BLaER1 treated with 17β-estradiol and CSF1 and Interleukin-3, amounts not matched to agents 10 nM and 100 nM (cell line): ENCODE measurements at regions not wholly inside any gene's neighbourhood (a gene's known extent, or its start where the extent isn't known, plus 50 kb on each side); places are given as distances from the start of the nearest gene placed in this dataset.

ENCODE experiments used
- H3K27ac ChIP-seq, 11 experiments: shearing (Covaris generic); formaldehyde crosslinking; 2 replicates each; pipeline ENCODE4 v1.8.1; 2022
- H3K27me3 ChIP-seq, 11 experiments: shearing (Covaris generic); formaldehyde crosslinking; 2 replicates each; pipeline ENCODE4 v1.8.1; 2022
- H3K36me3 ChIP-seq, 11 experiments: shearing (Covaris generic); formaldehyde crosslinking; 2 replicates each; pipeline ENCODE4 v1.8.1; 2022
- H3K4me1 ChIP-seq, 10 experiments: shearing (Covaris generic); formaldehyde crosslinking; 2 replicates each; pipeline ENCODE4 v1.8.1; 2022
- H3K4me2 ChIP-seq, 11 experiments: shearing (Covaris generic); formaldehyde crosslinking; 2 replicates each; pipeline ENCODE4 v1.8.1; 2022
- H3K4me3 ChIP-seq, 10 experiments: shearing (Covaris generic); formaldehyde crosslinking; 2 replicates each; pipeline ENCODE4 v1.8.1; 2022
- H3K9ac ChIP-seq, 11 experiments: shearing (Covaris generic); formaldehyde crosslinking; 2 replicates each; pipeline ENCODE4 v1.8.1; 2022
- H3K9me3 ChIP-seq, 11 experiments: shearing (Covaris generic); formaldehyde crosslinking; replicated peaks in 1 of 11; 2 replicates each; pipeline ENCODE4 v1.8.1; 2022
- H4K20me1 ChIP-seq, 11 experiments: shearing (Covaris generic); formaldehyde crosslinking; 2 replicates each; pipeline ENCODE4 v1.8.1; 2022
- Cebpa-rat ChIP-seq, 11 experiments: shearing (Covaris generic); IDR thresholded peaks; 2 replicates each; pipeline ENCODE4 v1.8.1; 2022

- no peak overlapping the region for H3K27ac ChIP-seq
- peaks cover 0 to 8% (median 0%) of the 10 kb centered on the region in 10 experiments; a peak in 2 of 20 replicates for H3K4me1 ChIP-seq
- TF ChIP-seq Cebpa-rat (IDR thresholded peaks at IDR 0.05): no peak
- H3K9ac ChIP-seq: no peak overlapping the region
- H4K20me1 ChIP-seq: no peaks in the 10 kb centered on the region
- no peak overlapping the region for H3K4me3 ChIP-seq
- H3K4me2 ChIP-seq: no peak overlapping the region
- H3K36me3 ChIP-seq: no peaks in the 10 kb centered on the region
- no peaks in the 10 kb centered on the region for H3K27me3 ChIP-seq
- peaks cover 0 to 7% (median 0%) of the 10 kb centered on the region in 11 experiments; a peak in 2 of 22 replicates for H3K9me3 ChIP-seq
These were observed 224.8 kb downstream of the SOCS6 start for GRCh38 chr18:70513502-70514171.

- Histone ChIP-seq H4K20me1 (no peaks in the 10 kb centered on the region), H3K36me3 (no peaks in the 10 kb centered on the region), H3K4me3 (no peak overlapping the region), H3K4me2 (no peak overlapping the region), H3K27me3 (no peaks in the 10 kb centered on the region), H3K27ac (no peak overlapping the region), H3K9ac (no peak overlapping the region), H3K9me3 (peaks cover 0 to 7% (median 0%) of the 10 kb centered on the region in 11 experiments; a peak in 2 of 22 replicates), H3K4me1 (0 out of 20 replicates have a peak, but pooled peaks cover 0 to 2% (median 0%) of the 10 kb centered on the region in 10 experiments)
- no peak for TF ChIP-seq Cebpa-rat (IDR thresholded peaks at IDR 0.05)
These were observed 219.1 kb downstream of the SOCS6 start for GRCh38 chr18:70507970-70508369.

- Histone ChIP-seq H3K9ac (no peak overlapping the region), H3K27me3 (no peaks in the 10 kb centered on the region), H4K20me1 (no peaks in the 10 kb centered on the region), H3K9me3 (peaks cover 0 to 7% (median 0%) of the 10 kb centered on the region in 11 experiments; a peak in 2 of 22 replicates), H3K4me2 (no peak overlapping the region), H3K27ac (no peak overlapping the region), H3K36me3 (no peaks in the 10 kb centered on the region), H3K4me3 (no peak overlapping the region), H3K4me1 (0 out of 20 replicates have a peak, but pooled peaks cover 0 to 4% (median 0%) of the 10 kb centered on the region in 10 experiments)
- no peak for TF ChIP-seq Cebpa-rat (IDR thresholded peaks at IDR 0.05)
These were observed 217.7 kb downstream of the SOCS6 start for GRCh38 chr18:70506511-70506910.

- no peak overlapping the region for H3K4me3 ChIP-seq
- no peaks in the 10 kb centered on the region for H3K9me3 ChIP-seq
- H3K4me2 ChIP-seq: peak overlapping the region in 2 of 11 experiments; percentile 1 to 20; a peak in 2 of 22 replicates
- H3K4me1 ChIP-seq: peaks cover 7 to 24% (median 19%) of the 10 kb centered on the region in 10 experiments; a peak in 19 of 20 replicates
- no peaks in the 10 kb centered on the region for H3K36me3 ChIP-seq
- no peak overlapping the region for H3K9ac ChIP-seq
- no peaks in the 10 kb centered on the region for H3K27me3 ChIP-seq
- no peak overlapping the region for H3K27ac ChIP-seq
- no peak for TF ChIP-seq Cebpa-rat (IDR thresholded peaks at IDR 0.05)
- H4K20me1 ChIP-seq: no peaks in the 10 kb centered on the region
These were observed 214.2 kb downstream of the SOCS6 start for GRCh38 chr18:70503060-70503459.

GRCh38 chr18:70501358-70501757 is 212.5 kb downstream of the SOCS6 start:
- Histone ChIP-seq H4K20me1 (no peaks in the 10 kb centered on the region), H3K9ac (no peak overlapping the region), H3K36me3 (no peaks in the 10 kb centered on the region), H3K4me1 (peaks cover 7 to 26% (median 21%) of the 10 kb centered on the region in 10 experiments; a peak in 19 of 20 replicates), H3K4me3 (no peak overlapping the region), H3K4me2 (no peak overlapping the region), H3K9me3 (no peaks in the 10 kb centered on the region), H3K27ac (no peak overlapping the region), H3K27me3 (no peaks in the 10 kb centered on the region)
- TF ChIP-seq Cebpa-rat (IDR thresholded peaks at IDR 0.05): no peak

- H4K20me1 ChIP-seq: no peaks in the 10 kb centered on the region
- no peaks in the 10 kb centered on the region for H3K27me3 ChIP-seq
- H3K27ac ChIP-seq: no peak overlapping the region
- TF ChIP-seq Cebpa-rat (IDR thresholded peaks at IDR 0.05): no peak
- H3K4me1 ChIP-seq: peaks cover 7 to 26% (median 21%) of the 10 kb centered on the region in 10 experiments; a peak in 19 of 20 replicates
- H3K4me3 ChIP-seq: no peak overlapping the region
- no peaks in the 10 kb centered on the region for H3K36me3 ChIP-seq
- H3K4me2 ChIP-seq: no peak overlapping the region
- no peaks in the 10 kb centered on the region for H3K9me3 ChIP-seq
- H3K9ac ChIP-seq: no peak overlapping the region
These were observed 211.9 kb downstream of the SOCS6 start for GRCh38 chr18:70500748-70501147.

GRCh38 chr18:70499218-70499691 is 210.4 kb downstream of the SOCS6 start:
- H4K20me1 ChIP-seq: no peaks in the 10 kb centered on the region
- H3K9me3 ChIP-seq: no peaks in the 10 kb centered on the region
- H3K36me3 ChIP-seq: no peaks in the 10 kb centered on the region
- TF ChIP-seq Cebpa-rat (IDR thresholded peaks at IDR 0.05): no peak
- peak overlapping the region; percentile 70 to 85 (median 79) for H3K4me2 ChIP-seq
- H3K4me1 ChIP-seq: peaks cover 7 to 26% (median 21%) of the 10 kb centered on the region in 10 experiments; a peak in 19 of 20 replicates
- no peaks in the 10 kb centered on the region for H3K27me3 ChIP-seq
- peak overlapping the region in 10 of 11 experiments; percentile 42 to 77 (median 64); a peak in 18 of 22 replicates for H3K9ac ChIP-seq
- H3K27ac ChIP-seq: peak overlapping the region; percentile 63 to 85 (median 77); a peak in 21 of 22 replicates
- peak overlapping the region; percentile 1 to 57 (median 38); a peak in 16 of 20 replicates for H3K4me3 ChIP-seq

GRCh38 chr18:70496353-70497294 is 207.8 kb downstream of the SOCS6 start:
- no peaks in the 10 kb centered on the region for H4K20me1 ChIP-seq
- no peak overlapping the region for H3K4me3 ChIP-seq
- no peaks in the 10 kb centered on the region for H3K27me3 ChIP-seq
- no peaks in the 10 kb centered on the region for H3K36me3 ChIP-seq
- no peak for TF ChIP-seq Cebpa-rat (IDR thresholded peaks at IDR 0.05)
- H3K9ac ChIP-seq: no peak overlapping the region
- no peak overlapping the region for H3K4me2 ChIP-seq
- peaks cover 7 to 28% (median 21%) of the 10 kb centered on the region in 10 experiments; a peak in 19 of 20 replicates for H3K4me1 ChIP-seq
- no peak overlapping the region for H3K27ac ChIP-seq
- H3K9me3 ChIP-seq: no peaks in the 10 kb centered on the region

GRCh38 chr18:70494524-70494923 is 205.7 kb downstream of the SOCS6 start:
- no peak overlapping the region for H3K27ac ChIP-seq
- H3K9ac ChIP-seq: no peak overlapping the region
- no peaks in the 10 kb centered on the region for H4K20me1 ChIP-seq
- no peaks in the 10 kb centered on the region for H3K9me3 ChIP-seq
- no peaks in the 10 kb centered on the region for H3K27me3 ChIP-seq
- no peaks in the 10 kb centered on the region for H3K36me3 ChIP-seq
- H3K4me3 ChIP-seq: no peak overlapping the region
- no peak overlapping the region for H3K4me2 ChIP-seq
- peaks cover 15 to 43% (median 20%) of the 10 kb centered on the region in 10 experiments for H3K4me1 ChIP-seq
- TF ChIP-seq Cebpa-rat (IDR thresholded peaks at IDR 0.05): no peak
